PC-3 (cell line): ENCODE measurements at regions not wholly inside any gene's neighbourhood (a gene's known extent, or its start where the extent isn't known, plus 50 kb on each side); places are given as distances from the start of the nearest gene placed in this dataset.
"Not testable (repeated sequence)": the region's sequence is repeated elsewhere in the genome, so short reads cannot be mapped to it uniquely, and the experiment has no call there.

ENCODE experiments used
- ATAC-seq: fragments of 200-7000 bp; cut with Tn5 transposase; 2 replicates; pipeline ENCODE4 v1.9.1; 2020; ENCODE audit warnings: mild to moderate bottlenecking, moderate library complexity
- BruUV-seq: library from RNA; stranded (reverse); fragments of 400-500 nt; replicated peaks from 2 replicates; lab custom pipeline; 2021; lab: Mats Ljungman, UMichigan
- CTCF ChIA-PET: fragments of 300-600 bp; sonication (Branson Sonifier 250); formaldehyde crosslinking; loops from one replicate; lab custom pipeline; 2022; ENCODE audit warnings: antibody characterized with exemption; lab: Charles Lee
- POLR2A ChIA-PET: fragments of 300-600 bp; sonication (Branson Sonifier 250); formaldehyde crosslinking; loops from one replicate; lab custom pipeline; 2022; ENCODE audit warnings: antibody characterized with exemption; ENCODE audit not compliant: unreplicated experiment; lab: Charles Lee
- DNase-seq: peaks from one replicate; pipeline ENCODE4 v3.0.0-alpha.2; 2015
- H2AFZ ChIP-seq: fragments of 300-600 bp; sonication (generic); 2 replicates; pipeline ENCODE4 v1.6.0; 2016; ENCODE audit warnings: antibody characterized with exemption, low read length
- H3F3A ChIP-seq: fragments of 300-600 bp; sonication (generic); one replicate; pipeline ENCODE4 v1.6.0; 2017; ENCODE audit warnings: antibody characterized with exemption, low read length, control low read depth, mild to moderate bottlenecking; ENCODE audit not compliant: unreplicated experiment
- H3K27ac ChIP-seq: fragments of 300-600 bp; sonication (generic); 2 replicates; pipeline ENCODE4 v1.5.1; 2016; ENCODE audit warnings: mild to moderate bottlenecking, low read length
- H3K27me3 ChIP-seq: fragments of 300-600 bp; sonication (generic); 2 replicates; pipeline ENCODE4 v1.6.1; 2016; ENCODE audit warnings: low read length, mixed read lengths
- H3K36me3 ChIP-seq: fragments of 300-600 bp; sonication (generic); 2 replicates; pipeline ENCODE4 v1.6.1; 2016; ENCODE audit warnings: low read depth, mixed run types, low read length, mixed read lengths
- H3K4me1 ChIP-seq: fragments of 300-600 bp; sonication (generic); 2 replicates; pipeline ENCODE4 v1.5.1; 2016; ENCODE audit warnings: low read length; ENCODE audit not compliant: insufficient read depth
- H3K4me2 ChIP-seq: fragments of 300-600 bp; sonication (generic); 2 replicates; pipeline ENCODE4 v1.6.0; 2016; ENCODE audit warnings: low read length
- H3K4me3 ChIP-seq: fragments of 300-600 bp; sonication (generic); 2 replicates; pipeline ENCODE4 v1.5.1; 2016; ENCODE audit warnings: mild to moderate bottlenecking, low read length, mixed read lengths
- H3K79me2 ChIP-seq: fragments of 300-600 bp; sonication (generic); 2 replicates; pipeline ENCODE4 v1.6.1; 2017; ENCODE audit warnings: low read length, mixed read lengths
- H3K9ac ChIP-seq: fragments of 300-600 bp; sonication (generic); 2 replicates; pipeline ENCODE4 v1.6.0; 2016; ENCODE audit warnings: mild to moderate bottlenecking, low read length
- H3K9me2 ChIP-seq: fragments of 300-600 bp; sonication (generic); replicated peaks from 2 replicates; pipeline ENCODE4 v1.6.1; 2016; ENCODE audit warnings: mixed run types, low read length, mixed read lengths
- H3K9me3 ChIP-seq: fragments of 300-600 bp; sonication (generic); 2 replicates; pipeline ENCODE4 v1.6.1; 2016; ENCODE audit warnings: low read length, mixed read lengths
- H4K20me1 ChIP-seq: fragments of 300-600 bp; sonication (generic); 2 replicates; pipeline ENCODE4 v1.6.1; 2016; ENCODE audit warnings: low read length, mixed read lengths
- EZH2 ChIP-seq: fragments of 300-600 bp; sonication (generic); IDR thresholded peaks from one replicate; pipeline ENCODE4 v1.6.1; 2017; ENCODE audit warnings: antibody characterized with exemption, mild to moderate bottlenecking, low read length; ENCODE audit not compliant: unreplicated experiment
- EZH2phosphoT487 ChIP-seq: fragments of 300-600 bp; sonication (generic); IDR thresholded peaks from 2 replicates; pipeline ENCODE4 v1.6.1; 2018; ENCODE audit warnings: mild to moderate bottlenecking, antibody characterized with exemption, low read length, borderline replicate concordance
- intact Hi-C: fragments of 100-400 bp; cut with micrococcal nuclease; formaldehyde crosslinking; loops from 2 replicates; pipeline ENCODE4 v1.9.0; 2023
- TF ChIP-seq, protein P1 (sequence below): fragments of 300-600 bp; sonication (generic); conservative IDR thresholded peaks from 2 replicates; pipeline ENCODE4 v1.5.1; 2017; ENCODE audit warnings: antibody characterized with exemption, low read depth, mild to moderate bottlenecking, low read length

DNA sequence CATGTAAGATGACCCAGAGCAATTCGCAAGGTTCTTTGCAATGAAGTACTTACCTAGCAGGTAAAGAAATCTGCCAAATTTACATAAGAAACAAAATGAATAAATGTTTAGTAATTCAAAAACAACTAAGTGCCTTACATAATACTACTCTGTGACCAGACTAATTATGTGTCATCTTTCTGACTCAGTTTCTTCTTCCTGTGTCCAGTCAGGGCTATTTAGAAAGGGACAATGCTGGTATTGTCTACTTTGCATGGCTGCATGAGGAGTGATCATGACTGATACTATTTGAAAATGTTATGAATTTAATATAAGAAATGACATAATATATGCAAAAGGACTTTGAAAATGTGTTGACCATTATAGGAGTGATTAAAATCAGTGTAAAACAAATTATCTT is 210.0 kb downstream of the TMEM161B start:
- Histone ChIP-seq H3K9me3 (no peaks in the 10 kb centered on the region), H3K27me3 (no peaks in the 10 kb centered on the region), H3K4me3 (no peak overlapping the region), H3K79me2 (no peaks in the 10 kb centered on the region), H3K9ac (no peak overlapping the region), H3F3A (no peaks in the 10 kb centered on the region), H3K4me2 (peak overlapping the region; percentile 21), H3K4me1 (peaks cover 5% of the 10 kb centered on the region; the same call in 1 of the 2 replicates), H4K20me1 (no peaks in the 10 kb centered on the region), H3K27ac (peak overlapping the region; percentile 31; the same call in 1 of the 2 replicates), H3K36me3 (no peaks in the 10 kb centered on the region), H2AFZ (no peak overlapping the region), H3K9me2 (no peaks in the 10 kb centered on the region)
- TF ChIP-seq, protein P1, sequence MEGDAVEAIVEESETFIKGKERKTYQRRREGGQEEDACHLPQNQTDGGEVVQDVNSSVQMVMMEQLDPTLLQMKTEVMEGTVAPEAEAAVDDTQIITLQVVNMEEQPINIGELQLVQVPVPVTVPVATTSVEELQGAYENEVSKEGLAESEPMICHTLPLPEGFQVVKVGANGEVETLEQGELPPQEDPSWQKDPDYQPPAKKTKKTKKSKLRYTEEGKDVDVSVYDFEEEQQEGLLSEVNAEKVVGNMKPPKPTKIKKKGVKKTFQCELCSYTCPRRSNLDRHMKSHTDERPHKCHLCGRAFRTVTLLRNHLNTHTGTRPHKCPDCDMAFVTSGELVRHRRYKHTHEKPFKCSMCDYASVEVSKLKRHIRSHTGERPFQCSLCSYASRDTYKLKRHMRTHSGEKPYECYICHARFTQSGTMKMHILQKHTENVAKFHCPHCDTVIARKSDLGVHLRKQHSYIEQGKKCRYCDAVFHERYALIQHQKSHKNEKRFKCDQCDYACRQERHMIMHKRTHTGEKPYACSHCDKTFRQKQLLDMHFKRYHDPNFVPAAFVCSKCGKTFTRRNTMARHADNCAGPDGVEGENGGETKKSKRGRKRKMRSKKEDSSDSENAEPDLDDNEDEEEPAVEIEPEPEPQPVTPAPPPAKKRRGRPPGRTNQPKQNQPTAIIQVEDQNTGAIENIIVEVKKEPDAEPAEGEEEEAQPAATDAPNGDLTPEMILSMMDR, result no peak
- no peak for TF ChIP-seq EZH2phosphoT487
- no peak for TF ChIP-seq EZH2
- no TSS peak for BruUV-seq
- ChIA-PET POLR2A (interaction anchor here (0.6 kb wide), 1 partner anchor 31 kb away, joined by 5 read pairs; no protein-coding TSS in a partner anchor), CTCF (no interaction called here)
- intact Hi-C loops, result no loop called here
- ATAC-seq (peak; percentile 100), DNase-seq (peak; percentile 84)

DNA sequence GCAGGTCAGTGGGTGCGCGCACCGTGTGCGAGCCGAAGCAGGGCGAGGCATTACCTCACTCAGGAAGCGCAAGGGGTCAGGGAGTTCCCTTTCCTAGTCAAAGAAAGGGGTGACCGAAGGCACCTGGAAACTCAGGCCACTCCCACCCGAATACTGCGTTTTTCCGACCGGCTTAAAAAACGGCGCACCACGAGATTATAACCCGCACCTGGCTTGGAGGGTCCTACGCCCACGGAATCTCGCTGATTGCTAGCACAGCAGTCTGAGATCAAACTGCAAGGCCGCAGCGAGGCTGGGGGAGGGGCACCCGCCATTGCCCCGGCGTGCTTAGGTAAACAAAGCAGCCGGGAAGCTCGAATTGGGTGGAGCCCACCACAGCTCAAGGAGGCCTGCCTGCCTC is 216.2 kb downstream of the TMEM161B start:
- H3K9me3 ChIP-seq, intact Hi-C loops, CTCF ChIA-PET, ATAC-seq, H4K20me1 ChIP-seq, H3K36me3 ChIP-seq, H3K27me3 ChIP-seq, POLR2A ChIA-PET, H3F3A ChIP-seq, DNase-seq, H3K27ac ChIP-seq, H2AFZ ChIP-seq, H3K9me2 ChIP-seq, BruUV-seq, H3K4me3 ChIP-seq, H3K4me2 ChIP-seq, H3K4me1 ChIP-seq, H3K9ac ChIP-seq, H3K79me2 ChIP-seq: not testable (repeated sequence)

DNA sequence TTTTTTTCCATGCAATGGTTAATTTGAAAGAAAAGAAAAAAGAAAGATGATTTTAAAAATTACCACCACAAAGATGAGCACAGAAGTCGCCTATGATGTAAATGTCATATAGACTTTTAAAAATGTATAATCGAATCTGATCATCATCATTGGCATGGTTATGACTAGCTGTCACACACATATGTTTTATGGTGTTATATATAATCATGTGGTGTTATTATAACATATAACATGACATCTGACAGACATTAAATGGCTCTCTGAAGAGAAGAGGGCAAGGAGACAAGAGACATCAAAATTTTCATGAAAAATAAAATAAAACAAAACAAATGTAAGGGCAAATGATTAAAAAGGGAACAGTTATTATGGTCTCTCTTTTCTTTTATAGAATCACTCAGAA is 217.5 kb downstream of the TMEM161B start:
- ChIA-PET CTCF (no interaction called here), POLR2A (no interaction called here)
- no peak for TF ChIP-seq EZH2
- no peak for TF ChIP-seq EZH2phosphoT487
- no TSS peak for BruUV-seq
- Histone ChIP-seq H3K9me3 (no peaks in the 10 kb centered on the region), H3K9me2 (no peaks in the 10 kb centered on the region), H3F3A (no peaks in the 10 kb centered on the region), H3K9ac (no peak overlapping the region), H3K27ac (no peak overlapping the region), H3K4me3 (no peak overlapping the region), H3K4me1 (peaks cover 2% of the 10 kb centered on the region; the same call in 1 of the 2 replicates), H3K79me2 (no peaks in the 10 kb centered on the region), H2AFZ (no peak overlapping the region), H3K4me2 (no peak overlapping the region), H3K36me3 (no peaks in the 10 kb centered on the region), H4K20me1 (no peaks in the 10 kb centered on the region), H3K27me3 (no peaks in the 10 kb centered on the region)
- ATAC-seq, result no peak
- no peak for DNase-seq
- intact Hi-C loops, result no loop called here

DNA sequence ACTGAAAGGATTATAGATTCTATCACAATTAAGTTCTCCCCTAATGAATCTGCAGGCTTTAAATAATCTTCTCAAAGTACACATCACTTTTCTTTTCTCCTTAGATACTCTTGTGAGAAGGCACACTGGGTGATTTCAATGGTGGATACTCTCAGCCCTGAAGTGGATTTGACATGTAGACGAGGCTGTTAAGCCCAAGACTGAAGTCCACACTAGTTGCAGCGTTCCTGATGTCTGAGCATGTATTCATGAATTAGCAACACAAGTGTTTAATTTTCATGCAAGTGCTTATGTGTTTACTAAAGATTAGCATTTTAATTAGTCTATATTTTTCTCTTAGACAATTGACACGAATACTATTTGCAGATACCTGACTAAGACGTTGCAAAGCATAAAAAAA is 218.9 kb downstream of the TMEM161B start:
- BruUV-seq, result no TSS peak
- no peak for TF ChIP-seq EZH2
- TF ChIP-seq, protein P1, result no peak
- TF ChIP-seq EZH2phosphoT487, result no peak
- H3K4me3 ChIP-seq, result no peak overlapping the region
- H3K9ac ChIP-seq, result no peak overlapping the region
- ChIA-PET POLR2A (no interaction called here), CTCF (no interaction called here)
- peaks cover 9% of the 10 kb centered on the region; the same call in 1 of the 2 replicates for H3K4me1 ChIP-seq
- no peaks in the 10 kb centered on the region for H3K9me3 ChIP-seq
- no peaks in the 10 kb centered on the region for H3K79me2 ChIP-seq
- no peaks in the 10 kb centered on the region for H4K20me1 ChIP-seq
- H3K4me2 ChIP-seq, result no peak overlapping the region
- no peaks in the 10 kb centered on the region for H3K9me2 ChIP-seq
- ATAC-seq (no peak), DNase-seq (no peak)
- no peaks in the 10 kb centered on the region for H3K27me3 ChIP-seq
- H3K36me3 ChIP-seq, result no peaks in the 10 kb centered on the region
- intact Hi-C loops, result no loop called here
- no peaks in the 10 kb centered on the region for H3F3A ChIP-seq
- H3K27ac ChIP-seq, result no peak overlapping the region
- H2AFZ ChIP-seq, result no peak overlapping the region
